H1 (cell line): ENCODE measurements at regions not wholly inside any gene's neighbourhood (a gene's known extent, or its start where the extent isn't known, plus 50 kb on each side); places are given as distances from the start of the nearest gene placed in this dataset.

Experiments
- CBX5 ChIP-seq: fragments of 300-800, 300-1000 bp; sonication (generic); IDR thresholded peaks from 2 replicates; pipeline ENCODE4 v1.7.1; 2016; ENCODE audit warnings: antibody characterized with exemption, low read length, low read depth
- CEBPB ChIP-seq: IDR thresholded peaks from 2 replicates; pipeline ENCODE4 v1.6.1; 2012; ENCODE audit warnings: low read depth, low read length
- CTCF ChIP-seq, 3 experiments: IDR thresholded peaks; 1 replicate in 2 of 3; 2 replicates in 1 of 3; pipeline versions ENCODE4 v1.5.1 to v1.6.1; 2011; ENCODE audit warnings: low read length in 3 of 3, mild to moderate bottlenecking in 3 of 3, inconsistent platforms in 2 of 3, low read depth in 1 of 3, moderate library complexity in 1 of 3; ENCODE audit not compliant: insufficient read depth in 1 of 3; ENCODE audit errors: control extremely low read depth in 1 of 3
- EP300 ChIP-seq, 2 experiments: IDR thresholded peaks; 1 replicate in 1 of 2; 2 replicates in 1 of 2; pipeline ENCODE4 v1.6.1; 2011 to 2012; ENCODE audit warnings: low read depth in 2 of 2, low read length in 2 of 2, mild to moderate bottlenecking in 2 of 2, borderline replicate concordance in 1 of 2, inconsistent platforms in 1 of 2, moderate library complexity in 1 of 2
- PHF8 ChIP-seq: fragments of 200-600 bp; sonication (generic); conservative IDR thresholded peaks from 2 replicates; pipeline ENCODE4 v1.7.1; 2012; ENCODE audit warnings: low read depth, mild to moderate bottlenecking, inconsistent platforms, low read length, moderate library complexity
- POLR2A ChIP-seq, 2 experiments: IDR thresholded peaks; 1 replicate in 1 of 2; 2 replicates in 1 of 2; pipeline ENCODE4 v1.6.1; 2011; ENCODE audit warnings: low read depth in 2 of 2, low read length in 2 of 2, mild to moderate bottlenecking in 2 of 2; ENCODE audit errors: control extremely low read depth in 1 of 2

DNA sequence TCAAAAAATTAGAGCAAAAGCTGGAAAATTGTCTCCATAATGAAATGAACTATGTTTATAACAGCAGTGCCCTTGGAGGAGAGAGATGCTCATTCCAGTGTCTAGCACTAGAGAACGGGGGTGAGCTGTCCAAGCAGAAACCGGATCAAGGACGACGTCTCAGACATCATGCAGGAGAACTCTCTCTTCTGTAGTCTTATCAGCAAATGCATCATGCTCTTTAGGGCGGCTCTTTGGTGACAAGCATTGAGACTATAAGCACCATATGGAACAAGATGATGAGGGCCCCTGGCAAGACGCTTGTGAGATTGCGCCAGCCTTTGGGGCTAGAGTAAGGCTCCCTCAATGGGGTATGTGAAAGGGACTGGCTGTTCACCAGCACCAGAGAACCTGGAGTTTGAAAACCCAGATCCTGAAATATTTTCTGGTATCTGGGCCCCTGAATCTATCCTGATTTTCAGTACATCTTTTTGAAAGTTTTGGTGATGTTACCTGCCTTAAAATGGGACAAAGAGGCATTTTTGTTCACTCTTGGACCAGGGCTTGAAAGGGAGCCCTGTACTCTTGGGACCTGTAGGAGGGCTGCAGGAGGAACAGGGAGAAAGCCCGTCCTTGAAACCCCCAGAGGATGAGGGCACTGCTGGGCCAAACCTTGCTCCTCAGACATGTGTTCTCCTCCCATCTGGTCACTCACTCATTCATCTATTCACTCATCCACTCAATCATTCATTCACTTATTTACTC is 127.6 kb downstream of the TTLL2 start:
- no peak for TF ChIP-seq CTCF (IDR thresholded peaks at IDR 0.05; ENCODE audit: control extremely low read depth in 1 of 3, insufficient read depth in 1 of 3, low read depth in 1 of 3, low read length in 3 of 3)
- TF ChIP-seq CEBPB: no peak
- no peak for TF ChIP-seq CBX5
- TF ChIP-seq EP300 (IDR thresholded peaks at IDR 0.05; ENCODE audit: borderline replicate concordance in 1 of 2, low read depth in 2 of 2, low read length in 2 of 2): no peak
- no peak for TF ChIP-seq POLR2A (IDR thresholded peaks at IDR 0.05; ENCODE audit: control extremely low read depth in 1 of 2, low read depth in 2 of 2, low read length in 2 of 2)
- TF ChIP-seq PHF8: no peak
